Endothelial cell (in vitro differentiated cells): ENCODE measurements at regions not wholly inside any gene's neighbourhood (a gene's known extent, or its start where the extent isn't known, plus 50 kb on each side); places are given as distances from the start of the nearest gene placed in this dataset.

Source experiments
- DNase-seq: peaks from one replicate; pipeline ENCODE4 v3.0.0; 2021; ENCODE audit warnings: low spot score
- H3K27ac Mint-ChIP-seq: one replicate; pipeline ENCODE4 v1.8.0; 2021; ENCODE audit warnings: mixed read lengths, inconsistent platforms; ENCODE audit not compliant: unreplicated experiment
- H3K27me3 Mint-ChIP-seq: one replicate; pipeline ENCODE4 v1.8.0; 2021; ENCODE audit warnings: mild to moderate bottlenecking, moderate library complexity, mixed read lengths, inconsistent platforms; ENCODE audit not compliant: unreplicated experiment
- H3K36me3 Mint-ChIP-seq: one replicate; pipeline ENCODE4 v1.8.0; 2021; ENCODE audit warnings: mild to moderate bottlenecking, low read depth, mixed read lengths, inconsistent platforms; ENCODE audit not compliant: unreplicated experiment
- H3K4me1 Mint-ChIP-seq: one replicate; pipeline ENCODE4 v1.8.0; 2021; ENCODE audit warnings: mild to moderate bottlenecking, mixed read lengths, inconsistent platforms; ENCODE audit not compliant: unreplicated experiment
- H3K4me3 Mint-ChIP-seq: one replicate; pipeline ENCODE4 v1.8.0; 2021; ENCODE audit warnings: mild to moderate bottlenecking, mixed read lengths, inconsistent platforms; ENCODE audit not compliant: unreplicated experiment
- H3K9me3 Mint-ChIP-seq: one replicate; pipeline ENCODE4 v1.8.0; 2021; ENCODE audit warnings: mixed read lengths, inconsistent platforms; ENCODE audit not compliant: unreplicated experiment
- TF ChIP-seq, protein P1 (sequence below): fragments of 200-600 bp; sonication (generic); IDR thresholded peaks from one replicate; pipeline ENCODE4 v1.5.0; 2021; ENCODE audit warnings: antibody characterized with exemption; ENCODE audit not compliant: unreplicated experiment

DNA sequence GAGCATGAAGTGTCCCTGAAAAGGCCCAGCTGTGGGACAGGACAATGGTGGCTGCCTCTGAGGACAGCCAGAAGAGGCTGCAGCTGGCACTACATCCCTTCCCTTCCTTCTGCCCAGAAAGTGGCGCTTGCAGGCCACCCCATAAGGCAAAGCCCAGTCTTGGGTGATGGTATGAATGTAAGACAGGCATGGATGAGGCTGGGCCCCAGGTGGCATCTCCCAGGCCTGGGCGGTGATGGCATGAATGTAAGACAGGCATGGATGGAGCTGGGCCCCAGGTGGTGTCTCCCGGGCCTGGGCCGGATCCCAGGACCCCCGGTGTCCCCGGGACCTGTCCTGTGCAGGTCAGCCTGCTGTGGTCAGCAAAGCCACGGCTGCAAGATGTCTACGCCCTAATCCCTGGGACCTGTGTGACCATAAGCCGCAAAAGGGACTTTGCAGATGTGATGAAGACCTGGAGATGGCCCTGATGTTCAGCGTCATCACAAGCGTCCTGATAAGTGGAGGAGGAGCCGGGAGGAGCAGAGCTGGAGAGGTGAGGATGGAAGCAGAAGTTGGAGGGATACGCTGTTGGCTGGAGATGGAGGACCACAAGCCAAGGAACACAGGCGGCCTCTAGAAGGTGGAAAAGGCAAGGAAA lies 181.1 kb downstream of the CTTN start:
- Mint-ChIP-seq H3K4me3 (no peak overlapping the region), H3K36me3 (no peaks in the 10 kb centered on the region), H3K4me1 (no peaks in the 10 kb centered on the region), H3K27ac (no peak overlapping the region), H3K27me3 (peaks cover 8% of the 10 kb centered on the region), H3K9me3 (no peaks in the 10 kb centered on the region)
- no peak for DNase-seq
- TF ChIP-seq, protein P1, sequence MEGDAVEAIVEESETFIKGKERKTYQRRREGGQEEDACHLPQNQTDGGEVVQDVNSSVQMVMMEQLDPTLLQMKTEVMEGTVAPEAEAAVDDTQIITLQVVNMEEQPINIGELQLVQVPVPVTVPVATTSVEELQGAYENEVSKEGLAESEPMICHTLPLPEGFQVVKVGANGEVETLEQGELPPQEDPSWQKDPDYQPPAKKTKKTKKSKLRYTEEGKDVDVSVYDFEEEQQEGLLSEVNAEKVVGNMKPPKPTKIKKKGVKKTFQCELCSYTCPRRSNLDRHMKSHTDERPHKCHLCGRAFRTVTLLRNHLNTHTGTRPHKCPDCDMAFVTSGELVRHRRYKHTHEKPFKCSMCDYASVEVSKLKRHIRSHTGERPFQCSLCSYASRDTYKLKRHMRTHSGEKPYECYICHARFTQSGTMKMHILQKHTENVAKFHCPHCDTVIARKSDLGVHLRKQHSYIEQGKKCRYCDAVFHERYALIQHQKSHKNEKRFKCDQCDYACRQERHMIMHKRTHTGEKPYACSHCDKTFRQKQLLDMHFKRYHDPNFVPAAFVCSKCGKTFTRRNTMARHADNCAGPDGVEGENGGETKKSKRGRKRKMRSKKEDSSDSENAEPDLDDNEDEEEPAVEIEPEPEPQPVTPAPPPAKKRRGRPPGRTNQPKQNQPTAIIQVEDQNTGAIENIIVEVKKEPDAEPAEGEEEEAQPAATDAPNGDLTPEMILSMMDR = no peak

DNA sequence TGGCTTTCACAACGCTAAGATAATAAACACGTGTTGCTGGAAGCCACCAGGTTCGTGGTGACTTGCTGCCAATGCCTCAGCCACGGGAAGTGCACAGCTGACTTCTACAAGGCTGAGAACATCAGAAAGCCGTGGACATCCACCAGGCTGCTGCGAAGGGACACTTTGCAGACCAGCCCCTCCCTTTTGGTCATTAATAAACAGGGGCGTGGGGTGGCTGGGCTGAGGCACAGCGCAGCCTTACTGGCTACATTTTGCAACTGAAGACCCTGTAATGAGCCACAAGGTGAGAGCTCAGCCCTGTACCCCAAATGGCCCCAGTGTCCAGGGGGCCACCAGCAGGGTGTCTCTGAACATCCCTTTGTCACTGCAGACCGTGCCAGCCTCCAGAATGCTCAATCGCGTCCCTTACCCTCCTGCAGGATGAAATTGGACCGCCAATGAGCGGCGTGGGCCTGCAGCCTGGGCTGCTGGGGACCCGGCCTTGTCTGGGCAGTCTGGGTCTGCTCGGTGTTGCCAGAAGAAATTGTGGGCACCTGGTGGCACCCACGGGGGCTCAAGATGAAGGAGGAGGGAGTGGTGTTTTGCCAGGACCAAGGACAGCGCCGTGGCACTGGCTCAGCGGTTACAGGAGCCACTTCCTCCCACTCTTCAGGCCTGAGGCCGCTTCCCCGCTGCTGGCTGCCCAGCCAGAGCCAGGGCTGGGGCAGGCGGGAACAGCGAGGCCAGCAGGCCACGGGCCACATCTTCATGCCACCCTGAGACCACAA lies 181.9 kb downstream of the CTTN start:
- DNase-seq = peak; percentile 56
- TF ChIP-seq, protein P1 = no peak
- Mint-ChIP-seq H3K4me3 (no peak overlapping the region), H3K36me3 (no peaks in the 10 kb centered on the region), H3K4me1 (no peaks in the 10 kb centered on the region), H3K27ac (no peak overlapping the region), H3K9me3 (no peaks in the 10 kb centered on the region), H3K27me3 (peaks cover 8% of the 10 kb centered on the region)

DNA sequence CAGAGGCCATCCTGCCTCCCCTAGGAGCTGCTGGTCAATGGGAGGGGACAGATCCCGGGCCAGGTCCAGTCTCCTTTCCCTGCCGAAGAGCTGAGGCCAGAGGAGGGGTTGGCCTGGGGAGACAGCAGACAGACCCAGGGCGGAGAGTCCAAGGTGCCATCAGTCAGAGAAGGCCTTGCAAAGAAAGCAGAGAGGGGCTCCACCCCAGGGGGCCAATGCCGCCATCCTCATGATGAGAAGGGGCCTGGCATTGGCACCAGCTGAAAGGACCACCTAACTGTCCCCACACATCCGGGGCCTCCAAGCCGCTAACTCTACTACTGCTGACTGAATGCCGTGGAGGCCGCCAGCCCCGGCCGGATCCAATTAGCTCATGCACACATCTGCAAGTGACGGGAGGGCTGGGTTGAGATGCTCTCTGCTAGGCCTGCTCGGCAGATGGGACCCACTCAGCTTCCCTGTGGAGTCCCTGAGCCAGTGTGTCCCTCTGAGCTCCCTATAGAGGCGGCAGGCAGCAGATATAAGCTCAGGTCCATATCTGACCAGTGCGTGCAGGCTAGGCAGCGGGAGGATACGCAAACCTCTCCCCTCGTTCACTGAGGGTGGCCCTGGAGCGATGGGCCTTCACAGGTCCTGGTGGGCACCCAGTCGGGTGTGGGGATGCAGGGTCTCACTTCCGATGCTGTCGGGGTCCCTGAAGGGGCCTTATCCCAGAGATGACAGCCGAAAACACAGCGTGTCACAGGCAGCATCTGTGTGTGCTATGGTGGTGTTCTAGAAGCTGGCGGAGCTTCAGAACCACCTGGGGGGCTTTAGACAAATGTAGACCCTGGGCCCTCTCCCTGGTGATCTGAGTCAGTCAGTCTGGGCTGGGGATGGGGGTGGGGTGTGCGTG lies 183.9 kb downstream of the CTTN start:
- Mint-ChIP-seq H3K4me3 (no peak overlapping the region), H3K36me3 (no peaks in the 10 kb centered on the region), H3K9me3 (no peaks in the 10 kb centered on the region), H3K27ac (no peak overlapping the region), H3K27me3 (peaks cover 7% of the 10 kb centered on the region), H3K4me1 (no peaks in the 10 kb centered on the region)
- DNase-seq = no peak
- TF ChIP-seq, protein P1 = no peak

DNA sequence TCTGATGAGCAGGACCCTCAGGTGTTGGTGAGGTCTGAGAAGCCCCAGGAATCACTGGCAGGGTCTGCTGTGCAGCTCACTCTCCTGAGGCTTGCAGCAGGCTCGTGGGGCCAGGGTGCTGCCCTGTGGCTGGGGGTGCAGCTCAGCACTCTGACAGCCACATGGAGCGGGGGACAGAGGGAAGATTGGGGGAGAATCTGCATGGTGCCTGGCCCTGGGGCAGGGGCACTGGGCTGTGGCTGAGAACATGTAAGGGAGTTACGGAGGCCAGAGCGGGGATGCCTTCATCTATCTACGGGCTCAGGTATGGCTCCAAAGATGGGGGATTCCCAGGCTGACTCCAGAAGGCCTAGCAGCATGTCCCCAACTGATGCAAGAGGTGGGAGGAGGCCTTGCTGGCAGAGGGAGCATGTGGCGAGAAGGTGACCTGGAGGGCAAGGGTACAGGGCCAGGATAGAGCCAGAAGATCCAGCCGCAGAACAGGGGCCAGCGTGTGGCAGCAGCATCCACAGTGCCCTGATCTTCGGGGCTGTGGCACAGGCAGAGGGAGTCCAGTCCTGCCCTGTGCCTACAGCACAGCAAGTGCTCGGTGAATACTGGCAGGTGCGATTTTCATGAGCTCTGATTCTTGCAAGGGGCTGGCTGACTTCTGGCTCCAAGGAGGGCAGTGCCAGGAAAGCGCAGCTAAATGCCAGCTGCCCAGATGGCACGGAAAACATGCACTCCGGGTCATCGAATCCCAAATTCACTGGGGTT lies 184.7 kb downstream of the CTTN start:
- DNase-seq = no peak
- no peaks in the 10 kb centered on the region for H3K4me1 Mint-ChIP-seq
- H3K4me3 Mint-ChIP-seq = no peak overlapping the region
- no peaks in the 10 kb centered on the region for H3K36me3 Mint-ChIP-seq
- no peaks in the 10 kb centered on the region for H3K9me3 Mint-ChIP-seq
- TF ChIP-seq, protein P1 = no peak
- peaks cover 7% of the 10 kb centered on the region for H3K27me3 Mint-ChIP-seq
- no peak overlapping the region for H3K27ac Mint-ChIP-seq
